ENCODE measurements at regions not wholly inside any gene's neighbourhood (a gene's known extent, or its start where the extent isn't known, plus 50 kb on each side); places are given as distances from the start of the nearest gene placed in this dataset.

DNA sequence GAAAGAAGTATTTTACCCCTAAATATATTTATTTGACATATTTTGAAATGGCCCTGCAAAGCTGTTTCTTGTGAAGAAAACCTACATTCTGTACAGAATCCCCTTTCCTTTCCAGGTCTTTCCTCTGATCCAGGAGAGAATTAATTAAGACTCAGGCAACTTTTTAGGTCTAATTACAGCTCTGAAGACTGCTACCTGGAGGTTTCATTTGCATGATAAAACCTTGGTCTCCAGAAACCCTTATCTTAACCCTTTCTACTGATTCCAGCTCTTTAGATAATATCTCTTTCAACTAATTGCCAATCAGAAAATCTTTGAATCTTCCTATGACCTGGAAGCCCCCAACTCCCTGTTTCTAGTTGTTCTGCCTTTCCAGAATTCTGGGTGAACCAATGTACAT lies 224.0 kb downstream of the FAM47A start:
- TF ChIP-seq POLR2A (IDR thresholded peaks at IDR 0.05; ENCODE audit: low read depth) (no peak), CTCF (IDR thresholded peaks at IDR 0.05) (no peak), POLR2AphosphoS5 (IDR thresholded peaks at IDR 0.05) (no peak), EP300 (IDR thresholded peaks at IDR 0.05) (no peak)

All from esophagus muscularis mucosa (tissue), 4 donors.